ENCODE measurements at regions not wholly inside any gene's neighbourhood (a gene's known extent, or its start where the extent isn't known, plus 50 kb on each side); places are given as distances from the start of the nearest gene placed in this dataset.

DNA sequence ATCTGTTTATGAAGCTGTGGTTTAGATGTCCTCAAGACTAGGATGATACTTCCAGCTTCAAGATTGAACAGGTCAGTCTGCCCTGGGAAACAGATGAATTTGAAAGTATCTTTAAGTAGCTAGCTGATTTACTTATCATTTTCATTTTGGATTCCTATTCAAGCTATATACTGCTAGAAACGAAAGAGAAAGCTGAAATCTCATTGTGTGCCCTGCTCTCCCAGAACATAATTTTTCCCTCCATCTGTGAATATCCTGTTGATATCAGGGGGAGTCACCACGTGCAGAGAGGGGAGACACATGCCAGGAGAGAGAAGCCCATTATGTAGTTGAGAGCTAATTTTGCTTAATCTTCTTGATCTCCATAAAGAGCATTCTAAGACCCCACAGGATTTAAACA lies 439.1 kb downstream of the NR2F1-AS1 start:
- TF ChIP-seq, protein P1, sequence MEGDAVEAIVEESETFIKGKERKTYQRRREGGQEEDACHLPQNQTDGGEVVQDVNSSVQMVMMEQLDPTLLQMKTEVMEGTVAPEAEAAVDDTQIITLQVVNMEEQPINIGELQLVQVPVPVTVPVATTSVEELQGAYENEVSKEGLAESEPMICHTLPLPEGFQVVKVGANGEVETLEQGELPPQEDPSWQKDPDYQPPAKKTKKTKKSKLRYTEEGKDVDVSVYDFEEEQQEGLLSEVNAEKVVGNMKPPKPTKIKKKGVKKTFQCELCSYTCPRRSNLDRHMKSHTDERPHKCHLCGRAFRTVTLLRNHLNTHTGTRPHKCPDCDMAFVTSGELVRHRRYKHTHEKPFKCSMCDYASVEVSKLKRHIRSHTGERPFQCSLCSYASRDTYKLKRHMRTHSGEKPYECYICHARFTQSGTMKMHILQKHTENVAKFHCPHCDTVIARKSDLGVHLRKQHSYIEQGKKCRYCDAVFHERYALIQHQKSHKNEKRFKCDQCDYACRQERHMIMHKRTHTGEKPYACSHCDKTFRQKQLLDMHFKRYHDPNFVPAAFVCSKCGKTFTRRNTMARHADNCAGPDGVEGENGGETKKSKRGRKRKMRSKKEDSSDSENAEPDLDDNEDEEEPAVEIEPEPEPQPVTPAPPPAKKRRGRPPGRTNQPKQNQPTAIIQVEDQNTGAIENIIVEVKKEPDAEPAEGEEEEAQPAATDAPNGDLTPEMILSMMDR (conservative IDR thresholded peaks at IDR 0.05 in 1 of 2, IDR thresholded peaks at IDR 0.05 in 1 of 2; ENCODE audit: extremely low read depth in 1 of 2, insufficient read depth in 1 of 2, low read depth in 1 of 2, low read length in 2 of 2): no peak
- no peak for TF ChIP-seq EZH2 (IDR thresholded peaks at IDR 0.05; ENCODE audit: borderline replicate concordance, low read length)
